PC-9 (cell line): ENCODE measurements at regions not wholly inside any gene's neighbourhood (a gene's known extent, or its start where the extent isn't known, plus 50 kb on each side); places are given as distances from the start of the nearest gene placed in this dataset.

ENCODE experiments used
- CTCF ChIP-seq: fragments of 200-600 bp; sonication (generic); conservative IDR thresholded peaks from 2 replicates; pipeline ENCODE4 v1.6.1; 2017; ENCODE audit warnings: mixed run types, antibody characterized with exemption, mild to moderate bottlenecking, moderate library complexity
- EZH2 ChIP-seq: fragments of 200-600 bp; sonication (generic); IDR thresholded peaks from 2 replicates; pipeline ENCODE4 v1.8.0; 2017; ENCODE audit warnings: antibody characterized with exemption, low read depth

- TF ChIP-seq CTCF (no peak), EZH2 (no peak)
These were observed 631.3 kb downstream of the NSUN3 start for GRCh38 chr3:94693997-94694640.
